CD4-positive, alpha-beta T cell treated with Interleukin-15 for 1 hour (primary cell): ENCODE measurements at regions not wholly inside any gene's neighbourhood (a gene's known extent, or its start where the extent isn't known, plus 50 kb on each side); places are given as distances from the start of the nearest gene placed in this dataset.

Experiments
- DNase-seq: peaks from one replicate; pipeline ENCODE4 v3.0.0-alpha.2; 2020

- DNase-seq = peak; percentile 14
These were observed 222.4 kb downstream of the ERMARD start for GRCh38 chr6:169973588-169974467.

GRCh38 chr6:169972736-169973135, 221.3 kb downstream of the ERMARD start:
- peak; percentile 10 for DNase-seq

DNA sequence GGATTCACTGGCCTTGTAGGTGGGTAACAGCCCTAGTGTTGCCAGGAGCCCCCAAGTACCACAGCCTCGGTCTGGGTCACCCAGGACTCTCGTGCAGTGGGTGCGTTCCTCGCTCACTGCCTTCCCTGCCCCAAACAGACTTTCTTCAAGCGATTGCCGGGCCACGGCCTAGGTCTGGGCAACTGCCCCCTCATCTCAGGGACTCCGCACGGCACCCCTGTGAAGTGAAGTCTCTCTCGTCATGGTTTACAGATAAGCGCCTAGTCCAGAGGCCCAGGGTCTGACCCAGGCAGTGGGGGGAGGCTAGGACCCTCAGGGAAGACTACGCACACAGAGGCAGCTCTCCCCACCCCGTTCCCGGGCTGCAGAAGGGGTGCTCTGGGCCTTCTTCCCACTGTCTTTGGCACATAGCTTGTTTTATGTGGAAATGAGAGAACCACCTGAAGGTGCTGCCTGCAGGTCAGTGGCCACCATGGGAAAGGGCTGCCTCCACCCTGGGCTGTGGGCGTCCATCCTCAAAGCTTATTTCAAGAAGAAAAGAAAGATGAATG, 220.8 kb downstream of the ERMARD start:
- no peak for DNase-seq

DNA sequence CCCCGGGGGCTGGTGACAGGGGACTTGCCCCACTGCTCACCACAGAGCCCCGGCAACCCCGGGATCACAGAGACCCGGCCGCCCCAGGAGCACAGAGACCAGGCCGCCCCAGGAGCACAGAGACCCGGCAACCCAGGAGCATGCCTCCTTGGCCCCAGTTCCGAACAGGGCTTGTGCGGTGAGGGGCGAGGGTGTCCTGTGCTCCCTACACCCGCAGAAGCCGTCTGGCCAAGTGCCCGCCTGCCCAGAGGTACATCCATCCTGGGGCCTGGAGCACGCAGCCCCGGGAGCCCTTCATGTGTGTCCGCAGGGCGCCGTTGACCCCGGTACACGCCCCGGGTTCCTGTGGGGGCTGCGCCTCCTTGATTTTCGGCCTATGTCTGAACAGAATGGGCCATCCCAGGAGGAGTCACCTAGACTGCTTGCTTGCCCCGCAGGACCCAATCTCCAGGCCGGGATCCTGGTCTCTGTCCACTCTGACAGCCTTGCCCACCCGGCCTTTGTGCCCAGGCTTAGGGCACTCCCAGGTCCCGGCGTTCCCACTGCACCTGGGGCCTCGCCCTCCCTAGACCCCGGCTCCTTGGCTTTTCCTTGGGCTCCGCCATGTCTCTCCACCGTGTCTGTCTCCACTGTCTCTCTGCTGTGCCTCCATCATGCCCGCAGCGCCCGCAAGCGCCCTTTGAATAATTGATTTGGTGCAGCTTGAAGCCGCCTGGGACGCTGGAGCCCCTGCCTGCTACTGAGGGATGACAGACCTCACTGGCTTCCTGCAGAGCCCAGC, 219.8 kb downstream of the ERMARD start:
- no peak for DNase-seq

GRCh38 chr6:169970306-169970988, 219.0 kb downstream of the ERMARD start:
- DNase-seq = no peak

DNA sequence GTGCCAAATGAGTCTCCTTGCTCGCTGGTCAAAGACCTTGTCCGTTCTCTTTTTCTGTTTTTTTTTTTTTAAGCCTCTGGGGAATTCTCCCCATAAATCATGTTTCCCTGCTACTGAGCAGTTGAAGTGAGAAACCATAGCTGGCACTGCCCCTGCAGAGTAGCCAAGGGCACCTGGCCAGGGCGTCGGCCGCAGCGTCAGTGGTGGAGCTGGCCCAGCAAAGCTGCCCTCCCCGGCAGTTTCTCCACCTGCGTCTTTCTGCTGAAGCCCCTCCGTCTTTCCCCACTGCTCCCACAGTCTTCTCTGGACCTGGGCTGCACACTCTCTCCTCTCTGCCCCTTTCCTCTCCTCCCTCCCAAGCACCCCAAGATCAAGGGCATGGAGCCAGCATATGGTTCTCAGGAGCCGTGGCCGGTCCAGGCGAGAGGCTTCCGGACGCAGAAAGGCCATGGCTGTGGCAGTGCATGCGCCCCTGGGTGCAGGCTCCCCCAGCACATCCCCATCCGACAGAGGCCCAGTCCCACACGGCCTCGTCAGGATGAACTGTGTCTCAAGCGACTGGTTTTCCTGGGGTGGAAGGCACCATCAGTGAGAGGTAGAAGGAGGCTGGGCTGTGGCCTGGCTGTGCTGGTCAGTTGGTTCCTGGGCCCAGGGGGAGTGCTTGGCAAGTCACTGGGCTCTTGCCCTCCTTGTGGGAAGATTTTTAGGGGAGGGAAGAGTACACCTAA, 218.1 kb downstream of the ERMARD start:
- peak; percentile 13 for DNase-seq

DNA sequence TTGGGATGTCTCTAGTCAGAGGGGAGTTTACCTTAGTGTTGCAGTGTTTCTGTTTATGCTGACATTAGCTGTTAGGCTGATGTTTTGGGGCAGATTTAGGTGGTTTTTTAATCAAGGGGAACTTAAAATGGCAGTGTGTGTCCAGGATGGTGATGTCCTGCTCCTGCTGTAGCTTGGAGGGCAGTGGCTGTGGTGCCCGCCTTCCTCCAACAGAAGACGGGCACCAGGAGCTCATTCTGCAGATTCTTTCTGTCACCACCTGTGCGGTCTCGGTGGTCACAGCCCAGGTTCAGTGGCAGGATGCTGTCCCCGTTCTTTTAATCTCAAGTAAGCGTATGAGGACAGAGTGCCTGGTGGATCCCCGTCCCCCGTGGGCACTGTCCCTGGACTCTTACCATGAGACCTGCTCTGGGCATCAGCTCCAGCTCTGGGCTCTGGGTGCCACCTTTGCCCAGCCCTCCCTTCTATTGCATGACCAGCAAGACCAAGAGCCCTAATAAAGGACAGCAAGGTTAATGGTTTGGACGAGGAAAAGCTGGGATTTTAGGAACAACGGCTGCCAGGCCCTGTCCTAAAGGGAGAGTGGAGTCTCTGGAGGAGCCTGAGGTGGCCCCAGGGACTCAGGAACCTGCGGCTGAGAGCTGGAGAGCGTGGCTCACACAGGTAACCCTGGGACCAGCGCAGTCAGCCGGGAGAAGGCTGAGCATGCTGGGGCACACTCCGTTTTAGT, 217.3 kb downstream of the ERMARD start:
- DNase-seq = no peak

- DNase-seq = no peak
These were observed 216.3 kb downstream of the ERMARD start for GRCh38 chr6:169967687-169968086.

DNA sequence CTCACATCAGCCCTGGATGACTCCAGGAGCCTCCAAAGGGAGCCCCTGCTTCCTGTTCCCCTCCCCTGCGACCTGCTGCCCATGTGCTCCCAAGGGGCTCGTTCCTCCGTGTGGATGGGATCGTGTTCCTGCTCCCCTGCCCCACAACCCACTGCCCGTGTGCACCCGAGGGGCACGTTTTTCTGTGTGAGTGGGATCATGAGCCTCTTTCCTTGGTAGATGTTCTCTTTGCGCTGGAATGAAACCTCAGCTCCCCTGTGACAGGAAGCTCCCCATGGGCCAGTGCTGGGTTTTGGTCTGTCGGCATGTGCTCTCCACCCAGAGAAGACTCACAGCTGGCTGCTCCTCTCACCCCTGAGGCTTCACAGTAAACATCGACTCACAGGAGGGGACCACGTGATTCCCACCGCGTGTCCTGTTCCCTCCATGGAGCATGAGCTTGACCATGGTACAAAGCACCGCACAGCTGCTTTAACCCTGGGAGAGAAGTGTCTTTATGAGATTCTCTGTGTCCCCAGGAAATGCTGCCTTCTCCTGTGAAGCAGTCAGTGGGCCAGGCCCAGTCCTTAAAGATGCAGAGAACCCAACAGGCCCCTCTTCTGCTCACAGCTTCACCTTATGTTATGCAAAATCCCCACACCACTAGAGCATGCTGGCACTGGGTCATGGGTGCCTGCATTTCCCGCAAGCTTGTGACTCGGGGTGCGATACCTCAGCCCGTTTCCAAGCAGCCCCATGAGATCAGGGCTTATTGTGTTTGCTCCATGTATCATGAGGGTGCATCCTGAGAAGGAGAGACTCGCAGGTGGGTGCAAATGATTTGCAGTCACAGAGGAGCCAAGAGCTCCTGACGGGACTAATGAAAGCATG, 215.1 kb downstream of the ERMARD start:
- DNase-seq = peak; percentile 12

DNA sequence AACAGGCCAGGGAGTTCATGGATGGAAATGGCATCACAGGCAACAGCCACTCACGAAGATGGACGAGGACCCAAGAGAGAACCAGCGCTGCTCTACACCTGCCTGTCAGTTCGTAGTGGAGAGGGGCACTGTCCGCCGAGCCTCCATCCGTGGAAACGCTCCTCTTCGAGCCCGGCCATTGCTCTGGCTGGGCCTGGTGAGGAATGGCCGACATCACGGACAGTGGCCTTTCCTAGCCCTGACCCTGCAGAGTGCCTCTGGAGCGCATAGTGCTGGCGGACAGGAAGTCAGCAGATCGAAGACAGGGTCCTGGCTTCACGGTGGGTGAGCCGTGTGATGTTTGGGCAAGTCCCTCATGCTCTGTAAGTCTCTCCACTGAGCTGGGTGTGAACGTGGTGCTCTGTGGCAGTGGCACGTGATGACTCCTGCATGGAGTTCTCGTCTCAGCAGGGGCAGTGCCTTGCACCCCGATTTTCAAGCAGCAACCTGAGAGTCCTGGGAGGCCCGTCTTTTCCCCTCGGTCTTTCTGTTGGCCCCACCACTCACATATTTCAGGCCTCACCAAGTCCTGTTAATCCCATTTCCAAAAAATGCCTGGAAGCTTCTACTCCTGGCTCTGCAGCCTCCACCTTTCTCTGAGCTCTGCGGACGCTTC, 214.4 kb downstream of the ERMARD start:
- peak; percentile 10 for DNase-seq

GRCh38 chr6:169965239-169965638, 213.8 kb downstream of the ERMARD start:
- DNase-seq = no peak

- peak; percentile 10 for DNase-seq
These were observed 213.2 kb downstream of the ERMARD start for GRCh38 chr6:169964486-169965180.

DNA sequence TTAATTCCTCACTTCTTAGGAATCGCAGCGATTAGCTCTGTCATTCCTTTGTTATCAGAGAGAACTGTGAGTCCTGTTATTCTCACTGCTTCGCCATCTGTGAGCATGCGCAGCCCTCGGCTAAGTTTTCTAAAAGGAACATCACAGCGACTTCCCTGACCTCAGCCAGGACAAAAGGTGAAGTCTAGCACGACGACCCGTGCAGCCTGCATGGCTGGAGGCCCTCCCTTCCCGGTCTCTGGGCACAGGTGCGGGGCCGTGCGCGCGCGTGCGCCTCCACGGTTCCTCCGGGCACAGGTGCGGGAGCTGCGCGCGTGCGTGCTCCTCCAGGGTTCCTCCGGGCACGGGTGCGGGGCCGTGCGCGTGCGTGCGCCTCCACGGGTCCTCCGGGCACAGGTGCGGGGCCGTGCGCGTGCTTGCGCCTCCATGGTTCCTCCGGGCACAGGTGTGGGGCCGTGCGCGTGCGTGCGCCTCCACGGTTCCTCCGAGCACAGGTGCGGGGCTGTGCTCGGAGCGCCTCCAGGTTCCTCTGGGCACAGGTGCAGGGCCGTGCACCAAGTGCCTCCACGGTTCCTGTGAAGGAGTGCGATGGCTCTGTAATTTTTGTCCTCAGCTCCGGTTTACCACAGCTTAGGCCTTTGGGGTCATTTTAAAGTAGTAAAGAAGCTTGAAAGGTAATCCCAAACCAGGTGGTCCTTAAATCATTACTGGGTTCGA, 212.3 kb downstream of the ERMARD start:
- no peak for DNase-seq

GRCh38 chr6:169962604-169963469, 211.4 kb downstream of the ERMARD start:
- DNase-seq = peak; percentile 15

DNA sequence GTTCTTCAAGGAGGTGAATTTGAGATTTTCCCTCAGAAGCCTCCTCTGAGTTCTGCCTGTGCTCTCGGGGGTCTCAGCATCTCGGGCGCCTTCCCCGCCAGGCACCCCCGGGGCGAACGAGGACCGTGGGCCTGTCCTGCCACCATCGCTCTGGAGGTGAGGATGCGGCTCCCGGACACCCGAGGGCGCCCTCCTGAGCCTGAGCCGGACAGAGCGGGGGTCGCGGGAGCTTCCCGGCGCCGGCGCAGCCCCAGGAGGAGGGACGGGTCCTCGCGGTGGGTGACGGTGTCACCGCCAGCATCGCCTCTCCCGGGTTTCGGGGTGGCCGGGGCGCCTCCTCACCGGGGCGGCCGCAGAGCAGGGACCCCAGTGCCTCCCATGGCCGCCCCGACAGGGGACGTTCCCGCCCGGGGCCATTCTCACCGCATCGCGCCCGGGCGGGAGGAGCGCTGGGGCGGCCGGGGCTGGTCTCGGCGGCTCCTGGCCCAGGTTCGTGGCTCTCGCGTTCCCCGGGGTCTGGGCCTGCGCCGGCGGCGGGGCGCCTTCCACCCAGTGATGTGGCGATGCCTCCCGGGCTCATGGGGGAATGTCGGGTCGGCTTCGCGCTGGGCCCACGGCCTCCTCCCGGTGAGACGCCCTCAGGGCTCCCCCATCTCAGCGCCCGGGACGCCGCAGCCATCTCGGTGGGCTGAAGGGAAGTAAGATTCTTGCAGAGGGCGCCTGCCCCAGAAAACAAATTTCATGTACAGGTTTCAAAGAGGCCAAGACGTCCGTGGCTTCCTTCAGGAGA, 210.5 kb downstream of the ERMARD start:
- peak; percentile 14 for DNase-seq

GRCh38 chr6:169960886-169961611, 209.6 kb downstream of the ERMARD start:
- DNase-seq = no peak
